ENCODE measurements at regions not wholly inside any gene's neighbourhood (a gene's known extent, or its start where the extent isn't known, plus 50 kb on each side); places are given as distances from the start of the nearest gene placed in this dataset.

GRCh38 chr5:9903801-9904200 is 273.6 kb upstream of the TAS2R1 start:
- TF ChIP-seq ZNF76 (tag by site-specific recombination; IDR thresholded peaks at IDR 0.05; ENCODE audit: borderline replicate concordance, low read depth) (no peak), CTCF (tag by site-specific recombination; IDR thresholded peaks at IDR 0.05) (no peak), ZNF580 (tag by site-specific recombination; IDR thresholded peaks at IDR 0.05) (no peak), MZF1 (tag by site-specific recombination; IDR thresholded peaks at IDR 0.05; ENCODE audit: borderline replicate concordance) (no peak), ZNF175 (tag by site-specific recombination; IDR thresholded peaks at IDR 0.05) (no peak), ZNF324 (tag by site-specific recombination; IDR thresholded peaks at IDR 0.05) (no peak), ZNF114 (tag by site-specific recombination; IDR thresholded peaks at IDR 0.05) (no peak), ZNF121 (tag by site-specific recombination; IDR thresholded peaks at IDR 0.05) (no peak), ZBTB21 (tag by site-specific recombination; IDR thresholded peaks at IDR 0.05) (no peak), ZNF10 (tag by site-specific recombination; IDR thresholded peaks at IDR 0.05) (no peak), ZFP3 (tag by site-specific recombination; IDR thresholded peaks at IDR 0.05; ENCODE audit: low read depth) (no peak), ZBTB1 (tag by site-specific recombination; IDR thresholded peaks at IDR 0.05) (no peak)

Data from HEK293 (cell line).